Embryonic facial prominence (tissue), 1 donor: ENCODE measurements at regions not wholly inside any gene's neighbourhood (a gene's known extent, or its start where the extent isn't known, plus 50 kb on each side); places are given as distances from the start of the nearest gene placed in this dataset.
A peak's percentile ranks its signal among the peaks of the same experiment; 100 is the strongest.

Experiments
- DNase-seq: peaks from one replicate; pipeline ENCODE4 v3.0.0-alpha.2; 2016; ENCODE audit errors: extremely low spot score

DNA sequence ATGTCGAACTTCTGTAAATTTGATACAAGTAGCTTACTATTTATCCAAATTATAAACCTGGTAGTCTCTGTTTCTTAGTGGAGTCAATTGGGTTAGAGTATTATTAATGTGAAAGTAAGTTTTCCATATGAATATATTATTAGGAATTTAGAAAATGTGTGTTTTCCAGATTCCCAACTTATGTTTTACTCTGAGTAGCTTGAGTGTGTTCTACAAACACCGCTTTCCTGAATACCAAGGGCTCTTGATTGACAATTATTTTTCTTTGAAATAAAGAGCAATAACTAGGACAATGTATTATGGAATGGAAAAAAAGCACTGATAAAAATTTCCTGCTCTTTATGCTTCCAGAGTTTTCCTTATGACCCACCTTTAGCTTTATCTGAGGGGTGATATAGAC, 233.6 kb downstream of the POSTN start:
- no peak for DNase-seq

DNA sequence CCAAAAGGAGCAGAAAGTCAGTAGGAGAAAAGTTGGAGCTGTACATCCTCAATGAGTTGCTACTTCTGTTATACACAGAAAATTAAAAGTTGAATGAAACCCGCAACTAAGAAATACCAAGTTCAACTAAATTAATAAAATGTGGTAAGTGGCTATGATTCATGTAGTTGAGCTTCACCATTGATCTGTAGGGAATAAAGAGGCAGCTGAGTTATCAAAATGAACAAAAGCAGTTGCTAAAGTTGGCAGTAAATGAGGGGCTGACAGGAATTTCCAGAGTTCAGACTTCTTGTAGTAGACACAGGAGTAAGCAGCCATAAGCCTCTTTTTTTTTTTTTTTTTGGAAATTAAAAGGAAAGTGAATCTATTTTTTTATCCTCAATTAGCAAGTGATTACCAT, 234.6 kb downstream of the POSTN start:
- no peak for DNase-seq

DNA sequence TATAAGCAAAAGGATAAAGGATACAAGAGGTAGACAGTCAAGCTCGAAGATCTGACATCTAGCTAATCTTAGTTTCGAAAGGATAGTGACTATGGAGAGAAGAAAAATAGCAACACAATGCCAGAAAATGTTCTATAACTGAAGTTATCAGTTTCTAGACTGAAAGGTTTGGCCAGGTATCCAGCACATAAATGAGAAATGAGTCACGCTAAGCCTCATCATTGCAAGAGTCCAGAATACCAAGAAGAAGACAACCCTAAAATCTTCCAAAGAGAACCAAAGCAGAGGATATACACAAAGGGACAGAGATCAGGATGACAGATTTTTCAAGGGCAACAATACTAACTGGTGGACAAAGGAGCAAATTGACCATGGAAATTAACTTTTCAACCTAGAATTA, 237.0 kb downstream of the POSTN start:
- no peak for DNase-seq

DNA sequence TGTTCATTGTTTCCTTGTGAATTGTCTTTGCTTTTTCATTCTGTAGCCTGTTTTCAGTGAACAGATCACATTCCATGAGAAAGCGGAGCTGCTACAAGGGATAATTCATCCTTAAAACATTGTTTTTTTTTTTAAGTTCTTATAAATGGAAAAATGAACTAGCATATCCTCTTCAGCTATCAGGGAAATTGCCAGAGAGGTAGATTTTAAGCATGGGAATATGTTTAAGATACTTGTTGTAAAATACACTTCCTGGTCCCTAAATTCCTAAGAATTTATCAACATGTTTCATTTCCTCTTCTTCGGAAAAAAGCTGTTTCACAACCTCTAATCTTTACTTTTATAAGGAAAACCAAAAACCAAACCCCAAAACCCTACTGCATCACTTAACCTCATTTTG, 238.0 kb downstream of the POSTN start:
- no peak for DNase-seq

DNA sequence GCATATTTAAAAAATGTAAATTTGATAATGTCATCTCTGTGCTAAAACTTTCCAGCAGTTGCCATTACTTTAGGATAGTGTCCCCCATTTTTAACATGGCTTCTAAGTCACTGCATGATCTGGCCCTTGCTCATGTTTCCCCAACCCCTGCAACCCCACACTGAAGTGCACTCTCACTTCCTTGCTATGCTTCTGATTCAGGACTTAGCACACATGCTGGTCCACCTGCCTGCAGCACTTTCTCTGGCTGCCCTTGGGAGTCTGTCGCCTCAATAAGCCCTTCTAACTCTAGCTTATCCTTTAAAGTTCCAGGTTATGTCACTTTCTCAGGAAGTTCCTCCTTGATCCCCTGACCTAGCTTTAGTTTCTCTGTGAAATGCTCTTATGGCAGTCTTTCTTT, 241.0 kb downstream of the POSTN start:
- no peak for DNase-seq

DNA sequence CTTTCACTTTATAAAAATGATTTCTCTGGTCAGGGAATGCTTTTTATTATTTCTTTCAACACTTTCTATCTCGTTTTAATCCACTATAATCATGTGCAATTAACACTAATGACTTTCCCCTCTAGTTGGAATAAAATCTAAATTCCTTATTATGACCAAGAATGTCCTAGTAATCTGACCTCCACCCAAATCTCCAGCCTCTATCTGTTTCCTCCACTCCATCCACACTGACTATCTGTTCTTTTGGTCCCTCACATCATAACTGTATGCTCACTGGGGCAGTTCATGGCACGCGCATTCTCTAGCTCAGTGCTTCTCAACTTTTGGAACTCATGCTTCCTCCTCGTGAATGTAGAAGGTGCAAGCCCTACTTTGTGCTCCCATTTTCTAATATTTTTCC, 244.7 kb downstream of the POSTN start:
- no peak for DNase-seq

DNA sequence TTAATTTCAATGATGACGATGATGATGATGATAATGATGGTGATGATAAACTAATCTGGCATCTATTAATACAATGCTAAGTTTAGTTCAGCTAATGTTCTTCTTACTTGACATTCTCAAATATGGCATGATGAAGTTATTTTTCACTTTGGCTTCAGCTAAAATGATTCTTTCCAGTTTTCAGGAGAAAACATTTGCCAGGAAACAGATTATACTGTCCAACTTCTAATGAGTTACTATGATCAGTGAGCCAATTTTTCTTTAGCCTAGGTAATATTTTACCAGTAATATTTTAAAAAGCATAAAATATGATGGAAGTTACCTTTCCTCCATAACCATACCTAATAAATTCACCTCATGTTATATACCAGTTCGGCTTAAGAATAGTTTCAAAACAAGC, 245.7 kb upstream of the CSNK1A1L start:
- no peak for DNase-seq

DNA sequence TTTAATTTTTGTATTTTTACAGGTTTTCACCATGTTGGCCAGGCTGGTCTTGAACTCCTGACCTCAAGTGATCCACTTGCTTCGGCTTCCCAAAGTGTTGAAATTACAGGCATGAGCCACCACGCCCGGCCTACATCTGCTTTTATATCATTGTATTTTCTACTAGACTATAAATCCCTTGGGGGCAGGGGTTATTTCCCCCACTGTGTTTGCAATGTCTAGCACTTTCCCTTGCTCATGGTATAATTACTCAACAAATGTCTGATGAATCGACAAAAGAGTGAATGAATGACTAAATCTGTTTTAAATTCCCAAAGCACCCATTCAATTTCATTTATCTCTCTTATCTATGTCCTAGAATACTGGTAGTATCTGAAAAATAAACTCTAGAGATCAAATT, 244.5 kb upstream of the CSNK1A1L start:
- DNase-seq: no peak

DNA sequence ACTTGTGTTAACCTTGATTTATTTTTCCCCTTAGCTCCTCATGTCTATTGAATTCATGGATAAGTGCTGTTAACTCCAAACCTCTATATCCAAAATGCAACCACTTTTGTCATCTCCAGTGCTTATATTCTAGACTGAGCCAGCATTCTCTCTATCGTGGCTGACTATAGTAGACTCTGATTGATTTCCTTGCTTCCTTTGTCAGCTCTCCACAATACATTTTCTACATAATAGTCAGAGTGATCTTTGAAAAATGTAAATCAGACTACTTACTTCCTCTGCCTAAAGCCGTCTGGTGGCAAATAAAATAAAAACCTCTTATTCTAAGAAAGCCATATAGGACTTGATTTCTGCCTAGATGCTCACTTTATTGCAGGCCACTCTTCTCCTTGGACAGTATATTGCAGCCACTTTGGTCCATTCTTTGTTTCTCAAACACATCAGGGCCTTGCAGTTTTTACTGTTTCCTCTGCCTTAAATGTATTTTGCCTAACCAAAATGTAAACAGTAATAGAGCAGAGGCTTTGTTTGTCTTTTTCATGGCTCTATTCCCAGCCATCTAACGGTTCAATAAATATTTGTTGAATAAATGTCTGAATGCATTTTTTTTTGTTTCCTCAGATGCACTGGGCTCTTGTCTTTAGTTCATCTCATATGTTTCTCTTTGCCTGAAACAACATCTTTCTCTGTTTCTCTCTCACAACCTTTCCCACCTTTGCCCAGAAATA, 243.6 kb upstream of the CSNK1A1L start:
- DNase-seq: no peak

DNA sequence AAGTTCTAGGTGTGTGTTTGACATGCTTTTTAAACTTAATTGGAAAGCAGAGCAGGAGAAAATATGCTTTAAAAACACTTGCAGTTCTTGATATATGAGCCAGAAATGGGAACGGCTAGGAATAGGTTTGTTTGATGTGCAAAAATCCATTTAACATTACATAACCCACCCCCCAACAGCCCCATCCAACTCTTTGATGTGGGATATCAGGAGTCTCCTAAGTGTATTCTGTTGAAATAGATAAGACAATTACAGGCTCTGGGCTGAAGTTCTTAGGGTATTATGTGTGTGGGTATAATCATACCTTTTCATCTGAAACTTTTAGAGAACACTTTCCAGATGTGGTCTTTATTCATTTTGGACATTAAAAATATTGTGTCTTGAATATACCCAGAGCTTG, 240.4 kb upstream of the CSNK1A1L start:
- DNase-seq: no peak

DNA sequence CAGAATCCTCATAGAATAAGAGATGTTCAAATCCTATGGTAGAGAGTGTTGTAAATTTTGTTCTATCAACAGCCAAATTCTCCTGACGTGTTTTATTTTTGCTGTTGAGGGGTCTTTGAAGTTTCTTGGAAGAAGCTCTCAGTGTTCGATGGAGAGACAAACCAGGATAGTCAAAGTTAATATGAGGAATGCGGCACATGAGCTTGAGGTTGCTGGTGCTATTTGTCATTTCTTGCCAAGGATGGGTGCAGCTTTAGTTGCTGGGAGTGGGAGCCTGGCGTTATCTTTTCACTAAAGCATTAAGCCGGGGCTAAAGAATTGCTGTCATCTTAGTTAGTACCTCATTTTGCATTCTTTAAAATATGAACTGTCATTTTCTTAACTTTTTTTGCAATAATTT, 239.9 kb upstream of the CSNK1A1L start:
- no peak for DNase-seq

DNA sequence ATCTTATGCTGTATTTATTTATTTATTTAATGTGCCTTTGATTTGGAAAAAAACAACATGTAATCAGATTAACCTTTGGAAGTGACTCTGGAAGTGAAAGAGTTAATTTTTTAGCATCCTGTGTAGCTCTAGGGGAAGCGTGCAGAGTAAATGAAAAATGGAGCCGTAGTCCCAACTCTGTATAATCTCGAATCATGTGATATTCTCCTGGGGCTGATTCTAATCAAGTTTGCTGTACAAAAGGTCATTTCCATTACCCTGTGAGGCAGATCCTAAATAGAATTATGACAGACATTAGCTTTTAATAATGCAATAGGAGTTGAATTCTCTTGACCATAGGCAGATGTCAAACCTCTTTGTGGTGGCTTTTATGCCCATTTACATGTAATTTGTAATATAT, 238.6 kb upstream of the CSNK1A1L start:
- DNase-seq: no peak

DNA sequence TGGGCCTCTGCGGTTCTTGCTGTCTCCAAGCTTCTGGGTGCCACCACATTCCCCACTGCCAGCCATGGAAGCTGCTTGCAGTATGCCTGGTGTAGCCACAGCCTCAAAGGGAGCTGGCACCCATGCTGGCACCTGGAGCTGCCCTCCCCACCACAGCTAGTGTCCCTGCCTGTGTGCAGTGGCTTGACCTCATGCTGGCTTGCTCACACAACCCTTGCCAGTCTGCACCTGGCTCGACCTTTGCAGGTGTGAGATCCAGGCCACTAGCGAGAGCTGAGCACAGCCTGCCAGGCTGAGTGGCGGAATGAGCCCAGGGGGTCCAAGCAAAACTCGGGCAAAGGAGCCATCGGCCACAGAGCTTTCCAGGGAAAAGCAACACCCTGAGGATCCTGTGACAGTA, 236.7 kb upstream of the CSNK1A1L start:
- no peak for DNase-seq

DNA sequence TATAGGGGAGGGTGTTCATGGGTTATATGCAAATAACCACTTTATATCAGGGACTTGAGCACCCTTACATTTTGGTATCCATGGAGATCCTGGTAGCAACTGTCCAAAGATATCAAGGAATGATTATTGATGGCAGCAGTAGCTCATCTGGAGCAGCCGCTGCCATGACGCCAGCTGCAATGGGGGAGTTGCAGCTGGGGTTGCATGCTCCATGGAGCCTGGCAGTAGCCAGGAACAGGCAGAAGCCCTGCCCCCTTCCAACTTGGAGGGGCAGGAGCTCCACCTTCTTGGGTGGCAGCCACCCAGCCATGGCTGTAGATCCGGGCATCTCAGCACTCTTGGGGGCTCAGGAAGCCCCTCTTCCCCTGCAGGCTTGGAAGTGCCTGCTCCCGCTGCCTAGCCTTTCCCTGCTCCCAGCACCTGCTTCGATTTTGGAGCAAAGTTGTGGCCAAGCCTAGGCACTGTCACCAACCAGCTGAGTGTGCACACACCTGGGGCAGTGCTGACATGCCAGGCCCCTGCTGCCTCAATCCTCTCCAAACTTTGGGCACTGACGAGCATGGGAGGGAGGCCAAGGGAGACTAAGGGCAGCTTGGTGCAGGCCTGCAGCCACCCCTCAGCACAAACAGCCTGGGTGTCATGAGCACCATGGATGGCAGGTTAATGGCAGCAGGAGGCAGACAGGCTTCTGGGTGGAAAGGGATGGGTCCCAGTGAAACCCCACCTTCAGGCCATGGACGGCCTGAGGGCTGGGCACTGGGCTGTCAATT, 235.6 kb upstream of the CSNK1A1L start:
- no peak for DNase-seq

DNA sequence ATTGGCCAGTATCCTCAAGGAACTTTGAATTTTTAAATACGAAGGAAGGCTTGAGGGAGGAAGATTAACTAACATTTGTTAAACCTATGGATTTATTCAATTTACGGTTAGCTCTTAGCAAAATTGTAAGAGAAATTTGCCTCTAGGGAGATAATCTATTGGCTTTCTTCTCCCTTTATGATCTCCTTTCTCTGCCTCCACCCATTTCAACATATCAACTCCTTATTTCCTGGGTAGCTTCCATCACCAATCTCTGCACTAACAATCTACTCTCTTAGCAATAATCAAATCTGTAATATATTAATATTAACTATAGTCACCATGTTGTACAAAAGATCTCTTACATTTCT, 233.9 kb upstream of the CSNK1A1L start:
- no peak for DNase-seq

DNA sequence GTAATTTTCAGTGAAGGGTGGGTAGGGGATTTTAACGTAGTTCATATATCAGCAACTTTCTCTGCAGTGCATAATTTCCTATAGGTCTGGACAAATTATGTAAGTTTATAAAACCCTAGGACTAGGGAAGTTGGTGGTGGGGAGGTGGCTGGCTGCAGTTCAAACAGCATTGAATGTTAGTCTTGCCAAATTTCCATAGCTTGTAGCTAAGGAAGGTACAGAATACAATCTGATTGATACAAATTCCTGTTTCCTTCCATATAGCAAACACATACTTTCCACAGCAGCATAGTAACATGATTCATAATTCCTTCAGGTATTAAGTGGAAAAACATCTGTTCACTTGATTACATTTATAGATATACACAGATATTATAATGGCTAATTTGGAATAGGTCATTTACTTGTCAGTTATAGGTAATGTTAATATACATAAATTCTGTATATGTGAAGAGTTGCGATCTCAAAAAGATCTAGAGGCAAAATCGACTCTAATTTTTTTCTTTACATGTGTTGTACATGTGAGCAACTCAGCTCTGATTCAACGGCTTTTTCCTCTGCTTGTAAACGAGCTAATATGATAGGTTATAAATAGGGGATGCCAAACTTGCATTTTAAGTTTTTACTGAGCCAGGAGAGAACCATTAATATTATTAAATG, 233.4 kb upstream of the CSNK1A1L start:
- DNase-seq: peak; percentile 43

DNA sequence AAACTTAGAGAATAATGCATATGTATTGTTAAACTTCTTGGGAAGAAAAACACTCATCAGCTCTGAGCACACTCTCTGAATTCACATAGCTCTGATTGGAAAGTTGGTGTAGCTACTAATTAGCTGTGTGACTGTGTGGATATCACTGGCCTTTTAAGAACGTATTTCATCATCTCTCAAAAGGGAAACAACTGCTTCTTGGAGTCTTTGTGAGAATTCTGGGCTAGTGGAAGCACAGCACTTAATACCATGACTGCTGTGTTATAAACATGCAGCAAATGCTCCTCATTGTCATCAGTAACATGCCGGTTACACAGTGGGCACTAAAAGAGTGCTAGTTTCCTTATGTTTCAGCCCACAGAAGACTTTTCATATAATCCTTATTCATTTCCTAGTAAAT, 220.9 kb upstream of the CSNK1A1L start:
- DNase-seq: no peak

DNA sequence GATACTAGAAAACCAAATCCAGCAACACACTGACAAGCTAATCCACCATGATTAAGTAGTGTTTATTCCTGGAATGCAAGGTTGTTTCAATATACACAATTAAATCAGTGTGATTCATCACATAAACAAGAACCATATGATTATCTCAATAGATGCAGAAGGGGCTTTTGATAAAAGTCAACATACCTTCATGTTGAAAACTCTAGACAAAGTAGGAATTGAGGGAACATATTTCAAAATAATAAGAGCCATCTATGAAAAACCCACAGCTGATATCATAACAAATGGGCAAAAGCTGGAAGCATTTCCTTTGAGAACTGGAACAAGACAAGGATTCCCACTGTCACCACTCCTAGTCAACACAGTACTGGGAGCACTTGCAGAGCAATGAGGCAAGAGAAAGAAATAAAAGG, 213.6 kb upstream of the CSNK1A1L start:
- DNase-seq: no peak

DNA sequence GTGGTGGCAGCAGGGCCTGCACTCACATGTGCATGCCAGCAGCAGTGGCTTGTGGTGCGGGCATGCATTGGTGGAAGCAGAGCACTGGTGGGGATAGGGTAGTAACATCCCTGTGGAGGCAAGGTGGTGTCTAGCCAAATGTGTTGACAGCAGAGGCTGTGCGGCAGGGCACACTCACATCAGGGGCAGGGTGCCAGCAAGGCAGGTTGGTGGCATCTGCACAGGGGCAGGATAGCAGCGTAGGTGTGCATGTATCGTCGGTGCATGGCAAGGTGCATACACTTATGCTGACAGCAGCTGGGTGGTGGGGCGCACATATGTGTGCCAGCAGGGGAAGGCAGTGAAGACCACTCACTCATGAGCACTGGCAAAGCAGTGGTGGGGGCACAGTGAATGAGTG, 211.5 kb upstream of the CSNK1A1L start:
- DNase-seq: no peak

DNA sequence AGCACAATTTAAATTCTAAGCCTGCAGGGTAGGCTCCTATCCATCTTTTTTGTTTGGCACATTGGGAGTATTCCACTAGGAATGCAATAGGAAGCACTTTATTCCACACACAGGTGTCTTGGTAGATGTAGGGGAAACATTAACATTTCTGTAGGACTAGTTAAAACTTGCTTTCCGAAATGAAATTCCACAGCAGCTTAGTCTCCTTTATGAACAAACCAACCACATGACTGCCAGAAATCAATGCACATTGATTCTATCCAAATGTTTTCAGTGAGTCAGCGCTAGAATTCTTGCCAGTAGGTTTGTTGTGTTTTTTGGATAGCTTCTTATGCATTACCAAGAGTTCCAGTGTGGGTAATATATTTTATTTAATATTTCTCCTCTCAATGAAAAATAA, 207.9 kb upstream of the CSNK1A1L start:
- peak; percentile 56 for DNase-seq

DNA sequence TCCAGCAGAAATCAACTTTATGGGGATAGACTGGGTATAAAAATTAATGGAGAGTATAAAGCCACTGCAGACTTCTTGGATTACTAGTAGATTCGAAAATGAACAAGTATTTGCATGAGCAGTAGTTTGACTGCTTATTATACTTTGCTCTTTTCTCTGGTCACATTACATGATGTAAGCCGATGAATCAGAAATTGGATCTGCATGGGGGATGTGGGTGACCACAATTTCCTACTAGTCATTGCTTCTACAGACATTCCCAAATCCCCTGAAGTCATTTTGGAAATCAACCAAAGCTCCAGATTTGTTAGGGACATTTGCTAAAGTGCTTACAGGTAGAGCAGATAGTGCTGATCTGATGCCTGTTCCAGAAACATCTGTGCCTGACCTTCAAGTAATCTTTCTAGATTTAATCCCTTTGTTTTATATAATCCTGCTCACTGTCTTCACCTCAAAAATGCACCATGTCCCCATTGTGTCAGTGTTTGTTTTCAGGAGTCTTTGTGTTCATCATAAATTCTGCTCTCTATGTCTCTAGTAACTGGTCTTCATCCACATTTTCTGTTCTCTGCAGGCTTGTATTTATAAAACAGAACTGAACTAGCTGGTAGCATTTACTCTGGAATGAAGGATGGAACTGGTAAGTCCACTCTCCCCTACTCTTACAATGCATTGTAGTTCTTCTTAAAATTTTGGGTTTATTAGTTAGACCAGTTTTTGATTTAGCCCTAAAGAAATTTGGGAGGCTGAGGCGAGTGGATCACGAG, 201.5 kb upstream of the CSNK1A1L start:
- DNase-seq: no peak

DNA sequence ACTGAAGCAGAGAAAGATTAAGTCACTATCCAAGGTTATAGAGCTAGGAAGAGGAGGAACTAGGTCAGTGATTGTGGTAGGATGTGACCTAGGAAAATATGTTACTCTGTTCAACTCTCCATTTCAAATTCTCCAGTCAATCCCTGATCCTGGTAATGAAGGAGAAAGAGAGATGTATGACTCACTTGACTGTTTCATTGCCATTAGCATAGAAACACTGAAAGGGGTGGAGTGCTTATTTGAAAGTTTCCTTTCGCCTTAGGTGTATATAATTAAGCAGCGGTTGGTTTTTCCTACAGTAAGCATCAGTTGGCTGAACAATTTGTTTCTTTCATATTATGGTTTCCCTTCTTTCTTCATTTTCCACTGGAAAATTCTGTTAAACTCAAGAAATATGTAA, 198.1 kb upstream of the CSNK1A1L start:
- no peak for DNase-seq
